ENCODE measurements at regions not wholly inside any gene's neighbourhood (a gene's known extent, or its start where the extent isn't known, plus 50 kb on each side); places are given as distances from the start of the nearest gene placed in this dataset.

DNA sequence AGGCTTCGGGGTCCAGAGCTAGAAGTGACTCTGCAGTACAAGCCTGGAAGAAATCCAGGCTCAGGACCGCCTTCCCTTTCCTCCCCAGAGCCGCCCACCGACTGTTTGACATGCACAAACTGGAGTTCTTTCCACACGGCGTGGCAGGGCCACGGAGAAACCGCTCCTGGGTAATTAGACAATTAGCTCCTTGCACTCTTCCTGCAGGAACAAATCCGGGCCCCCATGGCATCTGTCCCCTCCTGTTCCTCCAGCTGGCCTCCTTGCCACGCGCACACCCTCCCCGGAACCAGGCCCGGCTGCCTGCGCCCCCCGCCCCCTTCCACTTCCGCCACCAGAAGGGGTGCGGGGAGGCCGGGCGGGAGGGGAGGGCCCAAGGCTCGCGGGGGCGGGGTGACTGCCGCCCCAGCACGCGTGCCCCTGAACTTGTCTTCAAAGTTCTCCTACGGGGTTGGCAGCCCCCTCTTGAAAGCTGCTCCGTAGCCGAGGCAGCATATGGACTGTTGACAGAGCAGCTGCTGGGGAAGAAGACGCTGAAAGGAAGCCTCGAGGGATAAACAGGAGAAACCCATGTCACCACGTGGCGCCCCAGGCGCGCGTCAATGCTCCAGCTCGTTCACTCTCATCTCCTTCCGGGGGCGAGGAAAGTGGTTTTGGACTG lies 74.3 kb downstream of the SEC61B start:
- TF ChIP-seq, protein P1, sequence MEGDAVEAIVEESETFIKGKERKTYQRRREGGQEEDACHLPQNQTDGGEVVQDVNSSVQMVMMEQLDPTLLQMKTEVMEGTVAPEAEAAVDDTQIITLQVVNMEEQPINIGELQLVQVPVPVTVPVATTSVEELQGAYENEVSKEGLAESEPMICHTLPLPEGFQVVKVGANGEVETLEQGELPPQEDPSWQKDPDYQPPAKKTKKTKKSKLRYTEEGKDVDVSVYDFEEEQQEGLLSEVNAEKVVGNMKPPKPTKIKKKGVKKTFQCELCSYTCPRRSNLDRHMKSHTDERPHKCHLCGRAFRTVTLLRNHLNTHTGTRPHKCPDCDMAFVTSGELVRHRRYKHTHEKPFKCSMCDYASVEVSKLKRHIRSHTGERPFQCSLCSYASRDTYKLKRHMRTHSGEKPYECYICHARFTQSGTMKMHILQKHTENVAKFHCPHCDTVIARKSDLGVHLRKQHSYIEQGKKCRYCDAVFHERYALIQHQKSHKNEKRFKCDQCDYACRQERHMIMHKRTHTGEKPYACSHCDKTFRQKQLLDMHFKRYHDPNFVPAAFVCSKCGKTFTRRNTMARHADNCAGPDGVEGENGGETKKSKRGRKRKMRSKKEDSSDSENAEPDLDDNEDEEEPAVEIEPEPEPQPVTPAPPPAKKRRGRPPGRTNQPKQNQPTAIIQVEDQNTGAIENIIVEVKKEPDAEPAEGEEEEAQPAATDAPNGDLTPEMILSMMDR (conservative IDR thresholded peaks at IDR 0.05; ENCODE audit: low read depth, low read length), result no peak
- TF ChIP-seq EZH2phosphoT487 (IDR thresholded peaks at IDR 0.05; ENCODE audit: borderline replicate concordance, low read length) (no peak), EZH2 (IDR thresholded peaks at IDR 0.05; ENCODE audit: low read length, unreplicated experiment) (no peak)

Measured in PC-3 (cell line).